Naive thymus-derived CD4-positive, alpha-beta T cell (primary cell): ENCODE measurements at regions not wholly inside any gene's neighbourhood (a gene's known extent, or its start where the extent isn't known, plus 50 kb on each side); places are given as distances from the start of the nearest gene placed in this dataset.

Experiments used
- ATAC-seq: fragments of 150-1000 bp; cut with Tn5 transposase; 2 replicates; pipeline ENCODE4 v1.10.0; 2021; ENCODE audit warnings: mild to moderate bottlenecking, moderate library complexity
- CTCF ChIA-PET: fragments of 350-600 bp; sonication (Branson Sonifier 250); formaldehyde crosslinking; loops from one replicate; lab custom pipeline; 2021; ENCODE audit warnings: antibody characterized with exemption; lab: Charles Lee
- POLR2A ChIA-PET: fragments of 350-600 bp; sonication (Branson Sonifier 250); formaldehyde crosslinking; loops from one replicate; lab custom pipeline; 2021; ENCODE audit warnings: antibody characterized with exemption, inconsistent platforms; lab: Charles Lee
- DNase-seq, 9 donors: peaks; one replicate each; pipeline versions ENCODE4 v3.0.0 to v3.0.0-alpha.2; 2020 to 2022; ENCODE audit warnings: mixed read lengths in 1 of 9
- H3K27ac ChIP-seq: one replicate; pipeline ENCODE4 v1.7.0; 2013; ENCODE audit warnings: mild to moderate bottlenecking, low read depth, low read length, moderate library complexity
- H3K27me3 ChIP-seq, 2 donors: one replicate each; pipeline ENCODE4 v1.7.0; 2013; ENCODE audit warnings: low read length in 2 of 2, mild to moderate bottlenecking in 2 of 2, moderate library complexity in 2 of 2; ENCODE audit not compliant: control insufficient read depth in 2 of 2, insufficient read depth in 2 of 2
- H3K36me3 ChIP-seq, 3 experiments: 1 replicate in 2 of 3; 2 replicates in 1 of 3; pipeline ENCODE4 v1.7.0; 2013; ENCODE audit warnings: low read length in 3 of 3, mild to moderate bottlenecking in 3 of 3, moderate library complexity in 1 of 3; ENCODE audit not compliant: insufficient read depth in 3 of 3, control insufficient read depth in 2 of 3
- H3K4me1 ChIP-seq, 2 donors: one replicate each; pipeline ENCODE4 v1.7.0; 2013; ENCODE audit warnings: low read length in 2 of 2, mild to moderate bottlenecking in 2 of 2, moderate library complexity in 1 of 2; ENCODE audit not compliant: control insufficient read depth in 2 of 2, insufficient read depth in 2 of 2
- H3K4me3 ChIP-seq: 2 replicates; pipeline ENCODE4 v1.7.0; 2013; ENCODE audit warnings: mild to moderate bottlenecking, low read length
- H3K9me3 ChIP-seq, 3 experiments: 1 replicate in 2 of 3; 2 replicates in 1 of 3; pipeline ENCODE4 v1.7.0; 2013; ENCODE audit warnings: low read length in 3 of 3; ENCODE audit not compliant: control insufficient read depth in 2 of 3
- H3K27ac Mint-ChIP-seq, 9 donors: one replicate each; pipeline ENCODE4 v1.8.0; 2020 to 2022; ENCODE audit warnings: mixed read lengths in 9 of 9, mild to moderate bottlenecking in 8 of 9, moderate library complexity in 5 of 9, inconsistent platforms in 2 of 9
- H3K27me3 Mint-ChIP-seq, 5 donors: one replicate each; pipeline ENCODE4 v1.8.0; 2021 to 2022; ENCODE audit warnings: mixed read lengths in 5 of 5, mild to moderate bottlenecking in 1 of 5
- H3K36me3 Mint-ChIP-seq, 5 donors: one replicate each; pipeline ENCODE4 v1.8.0; 2020 to 2022; ENCODE audit warnings: mixed read lengths in 5 of 5, mild to moderate bottlenecking in 3 of 5, inconsistent platforms in 1 of 5
- H3K4me1 Mint-ChIP-seq, 7 donors: one replicate each; pipeline ENCODE4 v1.8.0; 2020 to 2022; ENCODE audit warnings: mixed read lengths in 7 of 7, mild to moderate bottlenecking in 3 of 7, inconsistent platforms in 1 of 7
- H3K4me3 Mint-ChIP-seq, 10 donors: one replicate each; pipeline ENCODE4 v1.8.0; 2020 to 2022; ENCODE audit warnings: mild to moderate bottlenecking in 10 of 10, mixed read lengths in 10 of 10, moderate library complexity in 6 of 10, inconsistent platforms in 2 of 10
- H3K9me3 Mint-ChIP-seq, 11 donors: one replicate each; pipeline ENCODE4 v1.8.0; 2020 to 2022; ENCODE audit warnings: mixed read lengths in 11 of 11, mild to moderate bottlenecking in 4 of 11, inconsistent platforms in 1 of 11, moderate library complexity in 1 of 11
- intact Hi-C, 2 donors: fragments of 100-400 bp; cut with micrococcal nuclease; formaldehyde crosslinking; loops; one replicate each; pipeline ENCODE4 v1.15.1; 2023

- peak overlapping the region; percentile 61 to 84 (median 77) for H3K4me3 Mint-ChIP-seq
- no peaks in the 10 kb centered on the region for H3K27me3 ChIP-seq
- H3K27me3 Mint-ChIP-seq = peaks cover 0 to 5% (median 0%) of the 10 kb centered on the region in 5 donors
- peaks cover 0 to 3% (median 0%) of the 10 kb centered on the region in 5 donors for H3K36me3 Mint-ChIP-seq
- peak overlapping the region; percentile 3 for H3K4me3 ChIP-seq
- no peaks in the 10 kb centered on the region for H3K9me3 ChIP-seq
- CTCF ChIA-PET = interaction anchor here (1.0 to 1.7 kb wide), 2 partner anchors 10 to 39 kb away, joined by 3 to 8 read pairs; no protein-coding TSS in a partner anchor
- ATAC-seq = peak; percentile 12
- peak overlapping the region; percentile 13 to 90 (median 79) for H3K27ac Mint-ChIP-seq
- peaks cover 26 to 57% (median 50%) of the 10 kb centered on the region in 7 donors for H3K4me1 Mint-ChIP-seq
- peaks cover 0 to 1% (median 0%) of the 10 kb centered on the region in 11 donors for H3K9me3 Mint-ChIP-seq
- H3K27ac ChIP-seq = no peak overlapping the region
- DNase-seq = no peak
- intact Hi-C loops = loop anchor here in 1 of 2 donors (2.0 kb wide), 1 partner anchor 58 kb away; no protein-coding TSS in a partner anchor
- POLR2A ChIA-PET = interaction anchor here (0.6 to 2.0 kb wide), 7 partner anchors 8 to 138 kb away, joined by 3 to 6 read pairs (median 4); partner anchors contain the start of gene LEMD2
- no peaks in the 10 kb centered on the region for H3K36me3 ChIP-seq
- peaks cover 32 to 37% of the 10 kb centered on the region in 2 donors for H3K4me1 ChIP-seq
These were observed 111.3 kb upstream of the MLN start for GRCh38 chr6:33915134-33915533.

- Mint-ChIP-seq H3K36me3 (peaks cover 0 to 3% (median 0%) of the 10 kb centered on the region in 5 donors), H3K9me3 (peaks cover 0 to 1% (median 0%) of the 10 kb centered on the region in 11 donors), H3K4me3 (peak overlapping the region; percentile 61 to 84 (median 77)), H3K27me3 (peaks cover 0 to 5% (median 0%) of the 10 kb centered on the region in 5 donors), H3K4me1 (peaks cover 29 to 62% (median 54%) of the 10 kb centered on the region in 7 donors), H3K27ac (peak overlapping the region; percentile 33 to 90 (median 79))
- Histone ChIP-seq H3K4me3 (peak overlapping the region; percentile 3), H3K36me3 (no peaks in the 10 kb centered on the region), H3K4me1 (peaks cover 32 to 41% of the 10 kb centered on the region in 2 donors), H3K27me3 (no peaks in the 10 kb centered on the region), H3K9me3 (no peaks in the 10 kb centered on the region), H3K27ac (peak overlapping the region; percentile 5)
- ChIA-PET CTCF (interaction anchor here (1.0 to 1.7 kb wide), 2 partner anchors 10 to 38 kb away, joined by 3 to 8 read pairs; no protein-coding TSS in a partner anchor), POLR2A (interaction anchor here (0.8 to 2.0 kb wide), 6 partner anchors 8 to 137 kb away, joined by 3 to 6 read pairs (median 4); partner anchors contain the start of gene LEMD2)
- ATAC-seq = peak; percentile 79
- DNase-seq = peak in 8 of 9 donors; percentile 26 to 57 (median 49)
- intact Hi-C loops = loop anchor here (1.0 to 2.0 kb wide), 3 partner anchors 9 to 58 kb away; no protein-coding TSS in a partner anchor
These were observed 110.8 kb upstream of the MLN start for GRCh38 chr6:33914645-33915044.

DNA sequence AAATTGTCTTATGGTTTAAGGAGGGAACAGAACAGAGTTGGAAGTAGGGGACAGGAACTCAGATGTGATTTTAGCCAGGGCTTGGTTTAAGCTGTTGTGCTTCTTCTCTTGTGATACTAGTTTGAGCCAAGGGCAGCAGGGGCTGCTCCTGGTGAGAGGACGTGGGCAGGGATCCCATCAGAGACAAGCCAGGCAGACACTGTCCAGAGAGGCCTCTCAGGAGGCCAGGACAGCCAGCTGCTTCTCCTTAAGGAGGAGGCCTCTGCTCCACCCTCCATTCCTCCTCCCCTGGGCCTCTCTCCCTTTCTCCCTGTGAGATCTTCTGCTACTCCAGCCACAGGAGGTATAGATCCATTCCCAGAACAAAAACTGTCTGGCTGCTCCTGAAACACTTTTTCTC is 108.4 kb upstream of the MLN start:
- H3K9me3 ChIP-seq = no peaks in the 10 kb centered on the region
- Mint-ChIP-seq H3K4me1 (peaks cover 32 to 84% (median 72%) of the 10 kb centered on the region in 7 donors), H3K36me3 (peaks cover 0 to 3% (median 0%) of the 10 kb centered on the region in 5 donors), H3K27ac (peak overlapping the region in 6 of 9 donors; percentile 19 to 80 (median 70)), H3K4me3 (peak overlapping the region in 2 of 10 donors; percentile 14 to 25), H3K9me3 (peaks cover 0 to 1% (median 0%) of the 10 kb centered on the region in 11 donors), H3K27me3 (peaks cover 0 to 5% (median 0%) of the 10 kb centered on the region in 5 donors)
- H3K27me3 ChIP-seq = no peaks in the 10 kb centered on the region
- no peak overlapping the region for H3K27ac ChIP-seq
- ChIA-PET CTCF (no interaction called here), POLR2A (interaction anchor here (1.4 kb wide), 1 partner anchor 54 kb away, joined by 4 read pairs; no protein-coding TSS in a partner anchor)
- H3K4me3 ChIP-seq = no peak overlapping the region
- no peak for ATAC-seq
- H3K4me1 ChIP-seq = peaks cover 43 to 61% of the 10 kb centered on the region in 2 donors
- no peaks in the 10 kb centered on the region for H3K36me3 ChIP-seq
- intact Hi-C loops = no loop called here
- DNase-seq = no peak

- intact Hi-C loops = no loop called here
- ChIA-PET POLR2A (interaction anchor here (1.4 kb wide), 1 partner anchor 54 kb away, joined by 4 read pairs; no protein-coding TSS in a partner anchor), CTCF (no interaction called here)
- no peak for ATAC-seq
- Mint-ChIP-seq H3K27me3 (peaks cover 0 to 5% (median 0%) of the 10 kb centered on the region in 5 donors), H3K36me3 (peaks cover 0 to 7% (median 0%) of the 10 kb centered on the region in 5 donors), H3K9me3 (no peaks in the 10 kb centered on the region), H3K4me1 (peaks cover 39 to 91% (median 79%) of the 10 kb centered on the region in 7 donors), H3K4me3 (no peak overlapping the region), H3K27ac (peak overlapping the region in 6 of 9 donors; percentile 19 to 87 (median 50))
- Histone ChIP-seq H3K4me1 (peaks cover 50 to 68% of the 10 kb centered on the region in 2 donors), H3K4me3 (no peak overlapping the region), H3K27ac (no peak overlapping the region), H3K9me3 (no peaks in the 10 kb centered on the region), H3K36me3 (no peaks in the 10 kb centered on the region), H3K27me3 (no peaks in the 10 kb centered on the region)
- no peak for DNase-seq
These were observed 107.7 kb upstream of the MLN start for GRCh38 chr6:33911488-33911887.

DNA sequence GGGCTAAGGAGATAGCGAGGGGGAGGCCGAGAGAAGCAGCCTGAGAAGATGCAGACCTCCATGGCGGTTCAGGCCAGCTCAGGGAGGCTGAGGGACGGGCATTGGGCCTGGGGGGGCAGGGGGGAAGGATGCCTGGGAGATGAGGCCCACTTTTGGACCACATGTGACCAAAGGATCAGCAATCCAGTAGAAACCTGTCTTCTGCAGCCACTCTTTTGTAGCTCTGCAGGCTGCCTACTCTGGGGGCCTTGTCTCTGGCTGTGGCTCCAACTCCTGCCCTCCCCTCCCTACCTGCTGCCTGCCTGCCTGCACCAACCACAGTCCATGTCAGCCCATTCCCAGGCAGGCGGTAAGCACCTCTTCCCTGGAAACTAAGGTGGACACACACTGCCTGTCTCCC is 106.8 kb upstream of the MLN start:
- Mint-ChIP-seq H3K9me3 (no peaks in the 10 kb centered on the region), H3K27me3 (peaks cover 0 to 2% (median 0%) of the 10 kb centered on the region in 5 donors), H3K4me1 (peaks cover 44 to 93% (median 83%) of the 10 kb centered on the region in 7 donors), H3K27ac (peak overlapping the region in 5 of 9 donors; percentile 17 to 76 (median 70)), H3K36me3 (peaks cover 0 to 7% (median 0%) of the 10 kb centered on the region in 5 donors), H3K4me3 (no peak overlapping the region)
- no peaks in the 10 kb centered on the region for H3K36me3 ChIP-seq
- DNase-seq = no peak
- POLR2A ChIA-PET = interaction anchor here (1.4 kb wide), 1 partner anchor 53 kb away, joined by 4 read pairs; no protein-coding TSS in a partner anchor
- H3K4me3 ChIP-seq = no peak overlapping the region
- H3K4me1 ChIP-seq = peaks cover 55 to 75% of the 10 kb centered on the region in 2 donors
- intact Hi-C loops = no loop called here
- H3K9me3 ChIP-seq = no peaks in the 10 kb centered on the region
- CTCF ChIA-PET = interaction anchor here (0.8 kb wide), 1 partner anchor 123 kb away, joined by 3 read pairs; no protein-coding TSS in a partner anchor
- ATAC-seq = no peak
- H3K27me3 ChIP-seq = no peaks in the 10 kb centered on the region
- no peak overlapping the region for H3K27ac ChIP-seq

- peaks cover 0 to 2% (median 0%) of the 10 kb centered on the region in 11 donors for H3K9me3 Mint-ChIP-seq
- Histone ChIP-seq H3K4me1 (peaks cover 55 to 75% of the 10 kb centered on the region in 2 donors), H3K4me3 (no peak overlapping the region), H3K27ac (no peak overlapping the region), H3K36me3 (no peaks in the 10 kb centered on the region), H3K27me3 (no peaks in the 10 kb centered on the region), H3K9me3 (no peaks in the 10 kb centered on the region)
- intact Hi-C loops = loop anchor here in 1 of 2 donors (5.0 to 10.0 kb wide), 2 partner anchors 115 to 197 kb away; partner anchors contain the start of gene UQCC2
- H3K27me3 Mint-ChIP-seq = no peaks in the 10 kb centered on the region
- ATAC-seq (no peak), DNase-seq (no peak)
- peaks cover 45 to 93% (median 83%) of the 10 kb centered on the region in 7 donors for H3K4me1 Mint-ChIP-seq
- CTCF ChIA-PET = no interaction called here
- H3K4me3 Mint-ChIP-seq = no peak overlapping the region
- H3K36me3 Mint-ChIP-seq = peaks cover 0 to 7% (median 0%) of the 10 kb centered on the region in 5 donors
- H3K27ac Mint-ChIP-seq = peak overlapping the region in 6 of 9 donors; percentile 28 to 90 (median 66)
- POLR2A ChIA-PET = no interaction called here
These were observed 105.9 kb upstream of the MLN start for GRCh38 chr6:33909737-33910136.
